HCT116 (cell line): ENCODE measurements at regions not wholly inside any gene's neighbourhood (a gene's known extent, or its start where the extent isn't known, plus 50 kb on each side); places are given as distances from the start of the nearest gene placed in this dataset.

Experiments
- ATAC-seq: fragments of 200-7000 bp; cut with Tn5 transposase; 2 replicates; pipeline ENCODE4 v1.9.1; 2020; ENCODE audit warnings: mild to moderate bottlenecking, moderate library complexity
- BruUV-seq: library from RNA; stranded (reverse); fragments of 400-500 nt; replicated peaks from 2 replicates; lab custom pipeline; 2021; lab: Mats Ljungman, UMichigan
- CTCF ChIA-PET: fragments of 300-600 bp; sonication (Branson Sonifier 250); formaldehyde crosslinking; loops from one replicate; lab custom pipeline; 2021; ENCODE audit warnings: antibody characterized with exemption; lab: Charles Lee
- POLR2A ChIA-PET: fragments of 300-600, 350-600 bp; sonication (Branson Sonifier 250); formaldehyde crosslinking; loops from one replicate; lab custom pipeline; 2021; ENCODE audit warnings: antibody characterized with exemption; lab: Charles Lee
- RAD21 ChIA-PET, 2 experiments: fragments of 300-600 bp; sonication (Branson Sonifier 250); formaldehyde crosslinking; loops; one replicate each; lab custom pipeline; 2023; ENCODE audit warnings: low total read pairs in 2 of 2; ENCODE audit not compliant: uncharacterized antibody in 2 of 2, unreplicated experiment in 2 of 2, low non-redundant PET in 1 of 2; lab: Charles Lee
- DNase-seq: peaks from one replicate; pipeline ENCODE4 v3.0.0-alpha.2; 2010; ENCODE audit warnings: low read depth, low spot score
- H2AFZ ChIP-seq: fragments of 200-600 bp; shearing (Covaris generic), sonication (generic); 2 replicates; pipeline ENCODE4 v1.6.1; 2017; ENCODE audit warnings: low read depth, mixed run types, mixed read lengths, antibody characterized with exemption, low read length; ENCODE audit not compliant: poor library complexity, severe bottlenecking
- H3K27ac ChIP-seq: 2 replicates; pipeline ENCODE4 v1.5.1; 2012; ENCODE audit warnings: low read depth, low read length
- H3K27me3 ChIP-seq: fragments of 200-600 bp; sonication (generic); 2 replicates; pipeline ENCODE4 v1.6.1; 2016; ENCODE audit warnings: mixed run types, low read length, mixed read lengths; ENCODE audit not compliant: insufficient read depth
- H3K36me3 ChIP-seq, 2 experiments: fragments of 200-500 bp in 1 of 2; fragments of 200-600 bp in 1 of 2; sonication (Bioruptor generic) in 1 of 2; sonication (generic) in 1 of 2; 2 replicates each; pipeline versions ENCODE4 v1.5.1 to v1.6.1; 2014 to 2016; ENCODE audit warnings: low read length in 2 of 2, inconsistent platforms in 1 of 2, mixed read lengths in 1 of 2, mixed run types in 1 of 2; ENCODE audit not compliant: insufficient read depth in 2 of 2, control insufficient read depth in 1 of 2
- H3K4me1 ChIP-seq, 2 experiments: fragments of 200-600 bp in 1 of 2; sonication (generic) in 1 of 2; 2 replicates each; pipeline versions ENCODE4 v1.5.1 to v1.6.1; 2012 to 2017; ENCODE audit warnings: low read length in 2 of 2, inconsistent platforms in 1 of 2, mild to moderate bottlenecking in 1 of 2, mixed read lengths in 1 of 2, mixed run types in 1 of 2, moderate library complexity in 1 of 2; ENCODE audit not compliant: insufficient read depth in 2 of 2, control insufficient read depth in 1 of 2
- H3K4me2 ChIP-seq: fragments of 200-600 bp; sonication (generic); 2 replicates; pipeline ENCODE4 v1.6.1; 2017; ENCODE audit warnings: mixed run types, low read length, mixed read lengths
- H3K4me3 ChIP-seq, 2 experiments: fragments of 200-600 bp in 1 of 2; sonication (generic) in 1 of 2; replicated peaks in 1 of 2; 2 replicates each; pipeline ENCODE4 v1.5.1; 2011 to 2016; ENCODE audit warnings: low read length in 2 of 2, control low read depth in 1 of 2, low read depth in 1 of 2, mild to moderate bottlenecking in 1 of 2, mixed read lengths in 1 of 2, mixed run types in 1 of 2
- H3K79me2 ChIP-seq: fragments of 200-600 bp; sonication (generic); 2 replicates; pipeline ENCODE4 v1.6.1; 2017; ENCODE audit warnings: mild to moderate bottlenecking, mixed run types, low read length, moderate library complexity, mixed read lengths; ENCODE audit not compliant: insufficient read depth
- H3K9ac ChIP-seq: fragments of 200-600 bp; sonication (generic); 2 replicates; pipeline ENCODE4 v1.6.1; 2016; ENCODE audit warnings: low read length, mixed read lengths
- H3K9me2 ChIP-seq: fragments of 200-600 bp; sonication (generic), shearing (Covaris generic); 2 replicates; pipeline ENCODE4 v1.6.1; 2017; ENCODE audit warnings: mixed run types, mild to moderate bottlenecking, moderate library complexity; ENCODE audit not compliant: insufficient read depth
- H3K9me3 ChIP-seq, 2 experiments: fragments of 200-500 bp in 1 of 2; fragments of 200-600 bp in 1 of 2; sonication (Bioruptor generic) in 1 of 2; sonication (generic) in 1 of 2; 2 replicates each; pipeline ENCODE4 v1.6.1; 2014 to 2017; ENCODE audit warnings: low read length in 2 of 2, mixed read lengths in 2 of 2, inconsistent platforms in 1 of 2, low read depth in 1 of 2, mild to moderate bottlenecking in 1 of 2, mixed run types in 1 of 2, moderate library complexity in 1 of 2; ENCODE audit not compliant: control insufficient read depth in 1 of 2, insufficient read depth in 1 of 2
- H4K20me1 ChIP-seq: fragments of 200-600 bp; sonication (generic), shearing (Covaris generic); 2 replicates; pipeline ENCODE4 v1.6.1; 2017; ENCODE audit warnings: mixed run types, mild to moderate bottlenecking, moderate library complexity; ENCODE audit not compliant: insufficient read depth
- CEBPB ChIP-seq: IDR thresholded peaks from 2 replicates; pipeline ENCODE4 v1.6.1; 2012; ENCODE audit warnings: low read depth
- EGR1 ChIP-seq: IDR thresholded peaks from 2 replicates; pipeline ENCODE4 v1.6.1; 2012; ENCODE audit warnings: low read depth
- EZH2 ChIP-seq: fragments of 200-600 bp; sonication (generic); IDR thresholded peaks from 2 replicates; pipeline ENCODE4 v1.6.1; 2017; ENCODE audit warnings: antibody characterized with exemption, mixed run types
- EZH2phosphoT487 ChIP-seq: fragments of 200-600 bp; IDR thresholded peaks from 2 replicates; pipeline ENCODE4 v1.6.1; 2018; ENCODE audit warnings: antibody characterized with exemption, borderline replicate concordance
- POLR2A ChIP-seq: IDR thresholded peaks from 2 replicates; pipeline ENCODE4 v1.7.0; 2011; ENCODE audit warnings: borderline replicate concordance; ENCODE audit not compliant: insufficient read depth, insufficient read length; ENCODE audit errors: extremely low read depth
- RAD21 ChIP-seq: IDR thresholded peaks from 2 replicates; pipeline ENCODE4 v1.6.1; 2012; ENCODE audit warnings: low read depth, mild to moderate bottlenecking
- SP1 ChIP-seq: IDR thresholded peaks from 2 replicates; pipeline ENCODE4 v1.6.1; 2012; ENCODE audit warnings: low read depth
- TCF7L2 ChIP-seq: IDR thresholded peaks from 2 replicates; pipeline ENCODE4 v1.7.0; 2011; ENCODE audit warnings: borderline replicate concordance, inconsistent platforms; ENCODE audit not compliant: insufficient read depth, insufficient read length; ENCODE audit errors: extremely low read depth
- YY1 ChIP-seq: IDR thresholded peaks from 2 replicates; pipeline ENCODE4 v1.6.1; 2011; ENCODE audit warnings: low read length, low read depth, moderate library complexity, mild to moderate bottlenecking; ENCODE audit not compliant: insufficient replicate concordance; ENCODE audit errors: extremely low read depth
- ZFX ChIP-seq: fragments of 450-650 bp; IDR thresholded peaks from 2 replicates; pipeline ENCODE4 v1.6.1; 2017
- ZNF274 ChIP-seq: fragments of 200-500 bp; sonication (Bioruptor generic); IDR thresholded peaks from 2 replicates; pipeline ENCODE4 v1.6.1; 2014; ENCODE audit warnings: mild to moderate bottlenecking, low read depth, low read length, inconsistent platforms
- intact Hi-C: fragments of 100-400 bp; cut with micrococcal nuclease; formaldehyde crosslinking; loops from 2 replicates; pipeline ENCODE4 v1.10.0; 2022
- TF ChIP-seq, protein P1 (sequence below): IDR thresholded peaks from 2 replicates; pipeline ENCODE4 v1.6.1; 2012
- TF ChIP-seq, protein P2 (sequence below): IDR thresholded peaks from 2 replicates; pipeline ENCODE4 v1.6.1; 2011; ENCODE audit warnings: mild to moderate bottlenecking, low read length, moderate library complexity; ENCODE audit not compliant: insufficient replicate concordance; ENCODE audit errors: extremely low read depth
- TF ChIP-seq, protein P3 (sequence below): IDR thresholded peaks from 2 replicates; pipeline ENCODE4 v1.6.1; 2012; ENCODE audit warnings: low read depth

- DNase-seq (no peak), ATAC-seq (no peak)
- ChIA-PET POLR2A (no interaction called here), CTCF (interaction anchor here (4.2 kb wide), 1 partner anchor 8 kb away, joined by 28 read pairs; no protein-coding TSS in a partner anchor), RAD21 (no interaction called here)
- Histone ChIP-seq H3K4me3 (no peak overlapping the region), H3K9me3 (no peaks in the 10 kb centered on the region), H3K36me3 (no peaks in the 10 kb centered on the region), H3K4me2 (no peak overlapping the region), H3K9ac (no peak overlapping the region), H3K27ac (no peak overlapping the region), H2AFZ (no peak overlapping the region), H3K9me2 (no peaks in the 10 kb centered on the region), H3K4me1 (no peaks in the 10 kb centered on the region), H4K20me1 (no peaks in the 10 kb centered on the region; the same call in 1 of the 2 replicates), H3K79me2 (no peaks in the 10 kb centered on the region), H3K27me3 (peaks cover 21% of the 10 kb centered on the region)
- TF ChIP-seq SP1 (no peak), EZH2 (no peak), CEBPB (no peak)
- TF ChIP-seq, protein P1, sequence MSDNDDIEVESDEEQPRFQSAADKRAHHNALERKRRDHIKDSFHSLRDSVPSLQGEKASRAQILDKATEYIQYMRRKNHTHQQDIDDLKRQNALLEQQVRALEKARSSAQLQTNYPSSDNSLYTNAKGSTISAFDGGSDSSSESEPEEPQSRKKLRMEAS, result no peak
- intact Hi-C loops, result no loop called here
- no TSS peak for BruUV-seq
Observed at GRCh38 chr5:158082696-158083287, 223.8 kb upstream of the CLINT1 start.

DNA sequence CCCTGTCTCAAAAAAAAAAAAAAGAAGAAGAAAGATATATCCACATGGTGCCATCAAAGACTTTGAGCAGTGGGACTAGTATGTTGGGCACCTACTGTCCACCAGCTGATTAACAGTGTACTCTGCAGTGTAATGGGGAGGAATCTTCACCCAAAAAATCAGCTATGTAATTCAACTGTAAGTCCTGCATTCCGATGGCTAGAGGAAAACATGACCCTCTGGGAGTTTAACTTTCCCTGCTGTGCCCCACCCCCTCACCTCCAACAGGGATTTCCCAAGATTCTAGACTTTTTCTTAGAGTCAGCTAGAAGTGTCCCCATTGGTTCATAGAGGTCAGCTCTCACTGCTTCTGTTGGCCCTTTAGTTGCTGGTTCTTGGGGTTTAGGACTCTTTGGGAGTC, 221.2 kb upstream of the CLINT1 start:
- Histone ChIP-seq H3K27ac (no peak overlapping the region), H3K9me3 (no peaks in the 10 kb centered on the region), H4K20me1 (no peaks in the 10 kb centered on the region), H3K9me2 (no peaks in the 10 kb centered on the region), H3K4me1 (no peaks in the 10 kb centered on the region), H3K4me2 (no peak overlapping the region), H3K27me3 (peaks cover 21% of the 10 kb centered on the region), H2AFZ (no peak overlapping the region), H3K36me3 (no peaks in the 10 kb centered on the region), H3K4me3 (no peak overlapping the region), H3K9ac (no peak overlapping the region), H3K79me2 (no peaks in the 10 kb centered on the region)
- no peak for DNase-seq
- RAD21 ChIA-PET, result no interaction called here
- ATAC-seq, result no peak
- POLR2A ChIA-PET, result no interaction called here
- BruUV-seq, result no TSS peak
- CTCF ChIA-PET, result no interaction called here
- intact Hi-C loops, result no loop called here
- TF ChIP-seq, protein P1, result no peak
- TF ChIP-seq TCF7L2 (no peak), EZH2phosphoT487 (no peak), ZNF274 (no peak), POLR2A (no peak), SP1 (no peak), EZH2 (no peak), CEBPB (no peak), ZFX (no peak), RAD21 (no peak), EGR1 (no peak), YY1 (no peak)
- TF ChIP-seq, protein P2, sequence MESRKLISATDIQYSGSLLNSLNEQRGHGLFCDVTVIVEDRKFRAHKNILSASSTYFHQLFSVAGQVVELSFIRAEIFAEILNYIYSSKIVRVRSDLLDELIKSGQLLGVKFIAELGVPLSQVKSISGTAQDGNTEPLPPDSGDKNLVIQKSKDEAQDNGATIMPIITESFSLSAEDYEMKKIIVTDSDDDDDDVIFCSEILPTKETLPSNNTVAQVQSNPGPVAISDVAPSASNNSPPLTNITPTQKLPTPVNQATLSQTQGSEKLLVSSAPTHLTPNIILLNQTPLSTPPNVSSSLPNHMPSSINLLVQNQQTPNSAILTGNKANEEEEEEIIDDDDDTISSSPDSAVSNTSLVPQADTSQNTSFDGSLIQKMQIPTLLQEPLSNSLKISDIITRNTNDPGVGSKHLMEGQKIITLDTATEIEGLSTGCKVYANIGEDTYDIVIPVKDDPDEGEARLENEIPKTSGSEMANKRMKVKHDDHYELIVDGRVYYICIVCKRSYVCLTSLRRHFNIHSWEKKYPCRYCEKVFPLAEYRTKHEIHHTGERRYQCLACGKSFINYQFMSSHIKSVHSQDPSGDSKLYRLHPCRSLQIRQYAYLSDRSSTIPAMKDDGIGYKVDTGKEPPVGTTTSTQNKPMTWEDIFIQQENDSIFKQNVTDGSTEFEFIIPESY, result no peak
- TF ChIP-seq, protein P3, sequence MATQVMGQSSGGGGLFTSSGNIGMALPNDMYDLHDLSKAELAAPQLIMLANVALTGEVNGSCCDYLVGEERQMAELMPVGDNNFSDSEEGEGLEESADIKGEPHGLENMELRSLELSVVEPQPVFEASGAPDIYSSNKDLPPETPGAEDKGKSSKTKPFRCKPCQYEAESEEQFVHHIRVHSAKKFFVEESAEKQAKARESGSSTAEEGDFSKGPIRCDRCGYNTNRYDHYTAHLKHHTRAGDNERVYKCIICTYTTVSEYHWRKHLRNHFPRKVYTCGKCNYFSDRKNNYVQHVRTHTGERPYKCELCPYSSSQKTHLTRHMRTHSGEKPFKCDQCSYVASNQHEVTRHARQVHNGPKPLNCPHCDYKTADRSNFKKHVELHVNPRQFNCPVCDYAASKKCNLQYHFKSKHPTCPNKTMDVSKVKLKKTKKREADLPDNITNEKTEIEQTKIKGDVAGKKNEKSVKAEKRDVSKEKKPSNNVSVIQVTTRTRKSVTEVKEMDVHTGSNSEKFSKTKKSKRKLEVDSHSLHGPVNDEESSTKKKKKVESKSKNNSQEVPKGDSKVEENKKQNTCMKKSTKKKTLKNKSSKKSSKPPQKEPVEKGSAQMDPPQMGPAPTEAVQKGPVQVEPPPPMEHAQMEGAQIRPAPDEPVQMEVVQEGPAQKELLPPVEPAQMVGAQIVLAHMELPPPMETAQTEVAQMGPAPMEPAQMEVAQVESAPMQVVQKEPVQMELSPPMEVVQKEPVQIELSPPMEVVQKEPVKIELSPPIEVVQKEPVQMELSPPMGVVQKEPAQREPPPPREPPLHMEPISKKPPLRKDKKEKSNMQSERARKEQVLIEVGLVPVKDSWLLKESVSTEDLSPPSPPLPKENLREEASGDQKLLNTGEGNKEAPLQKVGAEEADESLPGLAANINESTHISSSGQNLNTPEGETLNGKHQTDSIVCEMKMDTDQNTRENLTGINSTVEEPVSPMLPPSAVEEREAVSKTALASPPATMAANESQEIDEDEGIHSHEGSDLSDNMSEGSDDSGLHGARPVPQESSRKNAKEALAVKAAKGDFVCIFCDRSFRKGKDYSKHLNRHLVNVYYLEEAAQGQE, result no peak
